SK-N-SH treated with all-trans-retinoic acid at 6 μM for 48 hours (cell line): ENCODE measurements at regions not wholly inside any gene's neighbourhood (a gene's known extent, or its start where the extent isn't known, plus 50 kb on each side); places are given as distances from the start of the nearest gene placed in this dataset.

Source experiments
- CSDC2 ChIP-seq: fragments of 250-450 bp; sonication (Bioruptor Pico); IDR thresholded peaks from 2 replicates; pipeline ENCODE4 v1.5.0; 2020; ENCODE audit warnings: mild to moderate bottlenecking, moderate library complexity
- CSRNP3 ChIP-seq: fragments of 250-450 bp; sonication (Bioruptor Pico); IDR thresholded peaks from 2 replicates; pipeline ENCODE4 v1.5.1; 2021; ENCODE audit warnings: mild to moderate bottlenecking, moderate library complexity
- RARB ChIP-seq: fragments of 250-450 bp; sonication (Bioruptor Pico); IDR thresholded peaks from 2 replicates; pipeline ENCODE4 v1.8.0; 2021; ENCODE audit warnings: mild to moderate bottlenecking, moderate library complexity
- TCF4 ChIP-seq: fragments of 250-450 bp; sonication (Bioruptor Pico); IDR thresholded peaks from 2 replicates; pipeline ENCODE4 v1.8.0; 2021; ENCODE audit warnings: mild to moderate bottlenecking, moderate library complexity, borderline replicate concordance
- ZFP3 ChIP-seq: fragments of 250-450 bp; sonication (Bioruptor Pico); IDR thresholded peaks from 2 replicates; pipeline ENCODE4 v1.5.0; 2020; ENCODE audit warnings: mild to moderate bottlenecking, moderate library complexity
- ZFP30 ChIP-seq: fragments of 450-650 bp; formaldehyde crosslinking; IDR thresholded peaks from 2 replicates; pipeline ENCODE4 v1.5.0; 2022; ENCODE audit warnings: mild to moderate bottlenecking, moderate library complexity

- TF ChIP-seq RARB (CRISPR knock-in tag) = no peak
- TF ChIP-seq TCF4 (CRISPR knock-in tag) = no peak
- TF ChIP-seq ZFP3 (CRISPR knock-in tag) = no peak
- no peak for TF ChIP-seq ZFP30 (CRISPR knock-in tag)
- TF ChIP-seq CSDC2 (CRISPR knock-in tag) = no peak
- no peak for TF ChIP-seq CSRNP3 (CRISPR knock-in tag)
Observed at GRCh38 chr17:77327181-77327565, 186.4 kb downstream of the SEC14L1 start.
